MM.1S (cell line): ENCODE measurements at regions not wholly inside any gene's neighbourhood (a gene's known extent, or its start where the extent isn't known, plus 50 kb on each side); places are given as distances from the start of the nearest gene placed in this dataset.
"Not testable (repeated sequence)": the region's sequence is repeated elsewhere in the genome, so short reads cannot be mapped to it uniquely, and the experiment has no call there.

ENCODE experiments used
- DNase-seq: peaks from one replicate; pipeline ENCODE4 v3.0.0-alpha.2; 2015
- H2AFZ ChIP-seq: fragments of 300-600 bp; sonication (generic); 2 replicates; pipeline ENCODE4 v1.6.0; 2016; ENCODE audit warnings: antibody characterized with exemption, low read length
- H3F3A ChIP-seq: fragments of 300-600 bp; sonication (generic); 2 replicates; pipeline ENCODE4 v1.6.1; 2016; ENCODE audit warnings: mild to moderate bottlenecking, antibody characterized with exemption, low read length, moderate library complexity, mixed read lengths; ENCODE audit not compliant: insufficient read depth
- H3K27ac ChIP-seq: fragments of 300-600 bp; sonication (generic); 2 replicates; pipeline ENCODE4 v1.5.1; 2016; ENCODE audit warnings: mild to moderate bottlenecking, low read length
- H3K27me3 ChIP-seq: fragments of 300-600 bp; sonication (generic); replicated peaks from 2 replicates; pipeline ENCODE4 v1.6.0; 2016; ENCODE audit warnings: low read length; ENCODE audit not compliant: insufficient read depth
- H3K36me3 ChIP-seq: fragments of 300-600 bp; sonication (generic); replicated peaks from 2 replicates; pipeline ENCODE4 v1.6.1; 2016; ENCODE audit warnings: mild to moderate bottlenecking, low read length, mixed read lengths; ENCODE audit not compliant: insufficient read depth
- H3K4me1 ChIP-seq: fragments of 300-600 bp; sonication (generic); 2 replicates; pipeline ENCODE4 v1.6.1; 2016; ENCODE audit warnings: low read length, mixed read lengths
- H3K4me2 ChIP-seq: fragments of 300-600 bp; sonication (generic); 2 replicates; pipeline ENCODE4 v1.6.0; 2016; ENCODE audit warnings: low read depth, low read length
- H3K4me3 ChIP-seq: fragments of 300-600 bp; sonication (generic); 2 replicates; pipeline ENCODE4 v1.5.1; 2016; ENCODE audit warnings: low read length, mixed read lengths
- H3K79me2 ChIP-seq: fragments of 300-600 bp; sonication (generic); 2 replicates; pipeline ENCODE4 v1.6.1; 2016; ENCODE audit warnings: mixed run types, low read length, mixed read lengths
- H3K9ac ChIP-seq: fragments of 300-600 bp; sonication (generic); 2 replicates; pipeline ENCODE4 v1.6.1; 2016; ENCODE audit warnings: low read length, mixed read lengths
- H3K9me2 ChIP-seq: fragments of 300-600 bp; sonication (generic); replicated peaks from 2 replicates; pipeline ENCODE4 v1.6.1; 2016; ENCODE audit warnings: mild to moderate bottlenecking, low read length, mixed read lengths; ENCODE audit not compliant: insufficient read depth
- H3K9me3 ChIP-seq: fragments of 300-600 bp; sonication (generic); replicated peaks from 2 replicates; pipeline ENCODE4 v1.6.1; 2016; ENCODE audit warnings: mild to moderate bottlenecking, low read length, mixed read lengths; ENCODE audit not compliant: insufficient read depth
- H4K20me1 ChIP-seq: fragments of 300-600 bp; sonication (generic); 2 replicates; pipeline ENCODE4 v1.6.1; 2016; ENCODE audit warnings: mild to moderate bottlenecking, low read length, moderate library complexity, mixed read lengths; ENCODE audit not compliant: insufficient read depth
- EZH2 ChIP-seq: fragments of 300-600 bp; sonication (generic); optimal IDR thresholded peaks from 2 replicates; pipeline ENCODE3; 2017; ENCODE audit warnings: low read depth, mild to moderate bottlenecking, antibody characterized with exemption, low read length, mixed read lengths
- EZH2phosphoT487 ChIP-seq: fragments of 300-600 bp; sonication (generic); IDR thresholded peaks from 2 replicates; pipeline ENCODE4 v1.6.1; 2018; ENCODE audit warnings: antibody characterized with exemption, low read length
- TF ChIP-seq, protein P1 (sequence below): fragments of 300-600 bp; sonication (generic); IDR thresholded peaks from 2 replicates; pipeline ENCODE4 v1.5.1; 2016; ENCODE audit warnings: antibody characterized with exemption, low read length, mixed read lengths

DNA sequence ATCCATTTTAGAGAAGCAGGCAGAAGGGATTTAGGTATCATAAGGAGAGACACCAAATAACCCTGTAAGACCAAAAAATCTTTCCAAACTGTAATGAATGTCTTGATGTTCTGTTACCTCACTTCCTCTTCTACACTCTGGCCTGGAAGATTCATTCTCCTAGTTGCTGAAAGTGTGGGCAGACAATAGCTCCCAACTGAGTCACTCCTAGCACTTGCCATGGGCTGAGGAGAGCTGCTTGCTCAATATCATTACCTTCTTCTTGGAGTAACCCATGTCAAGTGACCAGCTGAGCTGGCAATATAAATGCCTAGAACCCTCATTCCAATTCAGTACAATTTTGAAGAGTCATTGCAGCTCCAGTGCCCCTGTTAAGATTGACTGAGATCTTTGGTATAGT lies 1985.5 kb upstream of the CDH6 start:
- Histone ChIP-seq H3K4me1 (no peaks in the 10 kb centered on the region), H3K36me3 (no peaks in the 10 kb centered on the region), H2AFZ (no peak overlapping the region), H4K20me1 (no peaks in the 10 kb centered on the region), H3K27ac (no peak overlapping the region), H3K9ac (no peak overlapping the region), H3K9me2 (no peaks in the 10 kb centered on the region), H3F3A (no peaks in the 10 kb centered on the region), H3K79me2 (no peaks in the 10 kb centered on the region), H3K4me2 (no peak overlapping the region), H3K9me3 (no peaks in the 10 kb centered on the region), H3K4me3 (no peak overlapping the region), H3K27me3 (no peaks in the 10 kb centered on the region)
- DNase-seq, result no peak
- TF ChIP-seq EZH2phosphoT487 (no peak), EZH2 (no peak)
- TF ChIP-seq, protein P1, sequence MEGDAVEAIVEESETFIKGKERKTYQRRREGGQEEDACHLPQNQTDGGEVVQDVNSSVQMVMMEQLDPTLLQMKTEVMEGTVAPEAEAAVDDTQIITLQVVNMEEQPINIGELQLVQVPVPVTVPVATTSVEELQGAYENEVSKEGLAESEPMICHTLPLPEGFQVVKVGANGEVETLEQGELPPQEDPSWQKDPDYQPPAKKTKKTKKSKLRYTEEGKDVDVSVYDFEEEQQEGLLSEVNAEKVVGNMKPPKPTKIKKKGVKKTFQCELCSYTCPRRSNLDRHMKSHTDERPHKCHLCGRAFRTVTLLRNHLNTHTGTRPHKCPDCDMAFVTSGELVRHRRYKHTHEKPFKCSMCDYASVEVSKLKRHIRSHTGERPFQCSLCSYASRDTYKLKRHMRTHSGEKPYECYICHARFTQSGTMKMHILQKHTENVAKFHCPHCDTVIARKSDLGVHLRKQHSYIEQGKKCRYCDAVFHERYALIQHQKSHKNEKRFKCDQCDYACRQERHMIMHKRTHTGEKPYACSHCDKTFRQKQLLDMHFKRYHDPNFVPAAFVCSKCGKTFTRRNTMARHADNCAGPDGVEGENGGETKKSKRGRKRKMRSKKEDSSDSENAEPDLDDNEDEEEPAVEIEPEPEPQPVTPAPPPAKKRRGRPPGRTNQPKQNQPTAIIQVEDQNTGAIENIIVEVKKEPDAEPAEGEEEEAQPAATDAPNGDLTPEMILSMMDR, result no peak

- Histone ChIP-seq H2AFZ (no peak overlapping the region), H3K9me3 (no peaks in the 10 kb centered on the region), H3K27me3 (no peaks in the 10 kb centered on the region), H3K9me2 (no peaks in the 10 kb centered on the region), H3K9ac (no peak overlapping the region), H3K4me3 (no peak overlapping the region), H3K4me1 (no peaks in the 10 kb centered on the region), H3K79me2 (no peaks in the 10 kb centered on the region), H4K20me1 (no peaks in the 10 kb centered on the region), H3K27ac (no peak overlapping the region), H3K4me2 (no peak overlapping the region), H3K36me3 (no peaks in the 10 kb centered on the region), H3F3A (no peaks in the 10 kb centered on the region)
- no peak for TF ChIP-seq EZH2phosphoT487
- no peak for TF ChIP-seq EZH2
- TF ChIP-seq, protein P1, result no peak
- DNase-seq, result no peak
Measured at GRCh38 chr5:29203049-29203448, 1990.4 kb upstream of the CDH6 start.

GRCh38 chr5:29197631-29198454 lies 1995.6 kb upstream of the CDH6 start:
- H3K27me3 ChIP-seq, result no peaks in the 10 kb centered on the region
- no peaks in the 10 kb centered on the region for H4K20me1 ChIP-seq
- H3K9ac ChIP-seq, result no peak overlapping the region
- no peak for TF ChIP-seq EZH2
- no peak overlapping the region for H2AFZ ChIP-seq
- H3K4me1 ChIP-seq, result no peaks in the 10 kb centered on the region
- H3K9me2 ChIP-seq, result no peaks in the 10 kb centered on the region
- H3K79me2 ChIP-seq, result no peaks in the 10 kb centered on the region
- H3K4me2 ChIP-seq, result no peak overlapping the region
- DNase-seq, result no peak
- no peaks in the 10 kb centered on the region for H3K36me3 ChIP-seq
- no peaks in the 10 kb centered on the region for H3F3A ChIP-seq
- no peak overlapping the region for H3K4me3 ChIP-seq
- H3K9me3 ChIP-seq, result no peaks in the 10 kb centered on the region
- no peak overlapping the region for H3K27ac ChIP-seq

DNA sequence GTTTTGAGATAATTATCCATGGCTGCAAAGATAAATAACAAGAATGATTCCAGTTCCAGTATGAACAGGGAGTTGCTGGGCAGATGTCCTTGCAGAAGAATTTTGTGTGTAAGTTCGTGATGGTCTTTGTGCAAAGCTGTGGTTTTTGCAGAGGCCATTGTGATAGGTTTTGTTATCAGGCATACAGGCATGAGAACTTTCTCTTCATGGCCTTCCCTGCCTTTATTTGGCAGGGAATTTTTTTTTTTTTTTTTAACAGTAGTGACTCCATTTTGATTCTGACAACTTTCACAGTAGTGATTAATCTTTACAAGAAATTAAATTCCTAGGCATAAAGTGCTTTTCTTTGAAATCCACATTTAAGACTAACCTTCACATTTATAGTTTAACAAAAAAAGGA lies 1999.5 kb upstream of the CDH6 start:
- no peak overlapping the region for H3K9ac ChIP-seq
- no peaks in the 10 kb centered on the region for H3K36me3 ChIP-seq
- H4K20me1 ChIP-seq, result no peaks in the 10 kb centered on the region

GRCh38 chr5:29191269-29192048 lies 2002.0 kb upstream of the CDH6 start:
- H3K4me2 ChIP-seq, H3K27ac ChIP-seq: not testable (repeated sequence)

More for the DNA sequence above, 1999.5 kb upstream of the CDH6 start:
- Histone ChIP-seq H3F3A (no peaks in the 10 kb centered on the region), H3K4me2 (no peak overlapping the region), H2AFZ (no peak overlapping the region), H3K4me3 (no peak overlapping the region), H3K9me3 (no peaks in the 10 kb centered on the region), H3K27me3 (no peaks in the 10 kb centered on the region), H3K79me2 (no peaks in the 10 kb centered on the region), H3K9me2 (no peaks in the 10 kb centered on the region), H3K4me1 (no peaks in the 10 kb centered on the region), H3K27ac (no peak overlapping the region)
- no peak for TF ChIP-seq EZH2
- TF ChIP-seq, protein P1, result no peak
- TF ChIP-seq EZH2phosphoT487, result no peak
- no peak for DNase-seq

More at GRCh38 chr5:29191269-29192048, 2002.0 kb upstream of the CDH6 start:
- H3F3A ChIP-seq, DNase-seq, H3K4me1 ChIP-seq, H3K9me2 ChIP-seq, H3K79me2 ChIP-seq, H4K20me1 ChIP-seq, H3K9ac ChIP-seq, H2AFZ ChIP-seq, H3K27me3 ChIP-seq, H3K9me3 ChIP-seq, H3K4me3 ChIP-seq, H3K36me3 ChIP-seq: not testable (repeated sequence)
